ENCODE measurements at regions not wholly inside any gene's neighbourhood (a gene's known extent, or its start where the extent isn't known, plus 50 kb on each side); places are given as distances from the start of the nearest gene placed in this dataset.

GRCh38 chr2:183291436-183291835 lies 167.2 kb downstream of the NUP35 start:
- DNase-seq: no peak

GRCh38 chr2:183292028-183292427 lies 167.8 kb downstream of the NUP35 start:
- no peak for DNase-seq

- no peak for DNase-seq
These were observed 215.1 kb downstream of the NUP35 start for GRCh38 chr2:183339311-183339710.

- DNase-seq: no peak
These were observed 216.8 kb downstream of the NUP35 start for GRCh38 chr2:183341057-183341456.

GRCh38 chr2:183347969-183348368 lies 223.7 kb downstream of the NUP35 start:
- DNase-seq: no peak

GRCh38 chr2:183348492-183348891 lies 224.2 kb downstream of the NUP35 start:
- DNase-seq: no peak

GRCh38 chr2:183349091-183349490 lies 224.8 kb downstream of the NUP35 start:
- no peak for DNase-seq

GRCh38 chr2:183359867-183360266 lies 235.6 kb downstream of the NUP35 start:
- no peak for DNase-seq

- DNase-seq: no peak
These were observed 247.3 kb downstream of the NUP35 start for GRCh38 chr2:183371545-183371944.

GRCh38 chr2:183375821-183376220 lies 251.6 kb downstream of the NUP35 start:
- DNase-seq: no peak

GRCh38 chr2:183383854-183384253 lies 259.6 kb downstream of the NUP35 start:
- DNase-seq: no peak

- no peak for DNase-seq
These were observed 265.4 kb downstream of the NUP35 start for GRCh38 chr2:183389546-183390080.

GRCh38 chr2:183390109-183390508 lies 265.9 kb downstream of the NUP35 start:
- no peak for DNase-seq

- no peak for DNase-seq
These were observed 280.1 kb downstream of the NUP35 start for GRCh38 chr2:183404392-183404791.

- DNase-seq: no peak
These were observed 284.3 kb downstream of the NUP35 start for GRCh38 chr2:183408562-183408961.

- DNase-seq: no peak
These were observed 285.4 kb downstream of the NUP35 start for GRCh38 chr2:183409662-183410061.

- no peak for DNase-seq
These were observed 292.5 kb downstream of the NUP35 start for GRCh38 chr2:183416753-183417152.

GRCh38 chr2:183426825-183427224 lies 302.6 kb downstream of the NUP35 start:
- DNase-seq: no peak

GRCh38 chr2:183427558-183427957 lies 303.3 kb downstream of the NUP35 start:
- no peak for DNase-seq

GRCh38 chr2:183428881-183429280 lies 304.6 kb downstream of the NUP35 start:
- DNase-seq: no peak

GRCh38 chr2:183438541-183438940 lies 314.3 kb downstream of the NUP35 start:
- no peak for DNase-seq

GRCh38 chr2:183455056-183455455 lies 330.8 kb downstream of the NUP35 start:
- DNase-seq: no peak

- no peak for DNase-seq
These were observed 331.9 kb downstream of the NUP35 start for GRCh38 chr2:183456177-183456576.

GRCh38 chr2:183458460-183458859 lies 334.2 kb downstream of the NUP35 start:
- no peak for DNase-seq

GRCh38 chr2:183459466-183459865 lies 335.2 kb downstream of the NUP35 start:
- DNase-seq: no peak

- no peak for DNase-seq
These were observed 339.6 kb downstream of the NUP35 start for GRCh38 chr2:183463821-183464220.
